ENCODE measurements at regions not wholly inside any gene's neighbourhood (a gene's known extent, or its start where the extent isn't known, plus 50 kb on each side); places are given as distances from the start of the nearest gene placed in this dataset.

- TF ChIP-seq, protein P1, sequence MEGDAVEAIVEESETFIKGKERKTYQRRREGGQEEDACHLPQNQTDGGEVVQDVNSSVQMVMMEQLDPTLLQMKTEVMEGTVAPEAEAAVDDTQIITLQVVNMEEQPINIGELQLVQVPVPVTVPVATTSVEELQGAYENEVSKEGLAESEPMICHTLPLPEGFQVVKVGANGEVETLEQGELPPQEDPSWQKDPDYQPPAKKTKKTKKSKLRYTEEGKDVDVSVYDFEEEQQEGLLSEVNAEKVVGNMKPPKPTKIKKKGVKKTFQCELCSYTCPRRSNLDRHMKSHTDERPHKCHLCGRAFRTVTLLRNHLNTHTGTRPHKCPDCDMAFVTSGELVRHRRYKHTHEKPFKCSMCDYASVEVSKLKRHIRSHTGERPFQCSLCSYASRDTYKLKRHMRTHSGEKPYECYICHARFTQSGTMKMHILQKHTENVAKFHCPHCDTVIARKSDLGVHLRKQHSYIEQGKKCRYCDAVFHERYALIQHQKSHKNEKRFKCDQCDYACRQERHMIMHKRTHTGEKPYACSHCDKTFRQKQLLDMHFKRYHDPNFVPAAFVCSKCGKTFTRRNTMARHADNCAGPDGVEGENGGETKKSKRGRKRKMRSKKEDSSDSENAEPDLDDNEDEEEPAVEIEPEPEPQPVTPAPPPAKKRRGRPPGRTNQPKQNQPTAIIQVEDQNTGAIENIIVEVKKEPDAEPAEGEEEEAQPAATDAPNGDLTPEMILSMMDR (IDR thresholded peaks at IDR 0.05), result no peak
- TF ChIP-seq POLR2A (IDR thresholded peaks at IDR 0.05), result no peak
- TF ChIP-seq POLR2AphosphoS5 (IDR thresholded peaks at IDR 0.05), result no peak
Measured at GRCh38 chr13:106042996-106043581, 492.4 kb downstream of the EFNB2 start.

All from breast epithelium (tissue), 3 donors.